Natural killer cell (primary cell): ENCODE measurements at regions not wholly inside any gene's neighbourhood (a gene's known extent, or its start where the extent isn't known, plus 50 kb on each side); places are given as distances from the start of the nearest gene placed in this dataset.

Experiments
- ATAC-seq, 3 donors: fragments of 150-1000 bp in 2 of 3; fragments of 200-7000 bp in 1 of 3; cut with Tn5 transposase; 1 replicate in 1 of 3; 2 replicates in 2 of 3; pipeline ENCODE4 v1.10.0; 2021; ENCODE audit warnings: mild to moderate bottlenecking in 2 of 3, moderate library complexity in 2 of 3
- DNase-seq, 2 donors: peaks; one replicate each; pipeline versions ENCODE4 v3.0.0 to v3.0.0-alpha.2; 2013 to 2021; ENCODE audit warnings: mixed read lengths in 1 of 2
- H3K27ac ChIP-seq: one replicate; pipeline ENCODE4 v1.5.1; 2013; ENCODE audit warnings: mild to moderate bottlenecking, low read length
- H3K27me3 ChIP-seq: one replicate; pipeline ENCODE4 v1.6.1; 2013; ENCODE audit warnings: low read length; ENCODE audit not compliant: control insufficient read depth, insufficient read depth
- H3K36me3 ChIP-seq: one replicate; pipeline ENCODE4 v1.6.1; 2013; ENCODE audit warnings: low read length; ENCODE audit not compliant: control insufficient read depth, insufficient read depth
- H3K4me1 ChIP-seq: one replicate; pipeline ENCODE4 v1.6.1; 2013; ENCODE audit warnings: low read length; ENCODE audit not compliant: control insufficient read depth, insufficient read depth
- H3K4me3 ChIP-seq: one replicate; pipeline ENCODE4 v1.5.1; 2013; ENCODE audit warnings: low read length
- H3K9me3 ChIP-seq: one replicate; pipeline ENCODE4 v1.6.1; 2013; ENCODE audit warnings: low read length; ENCODE audit not compliant: control insufficient read depth, insufficient read depth
- H3K27ac Mint-ChIP-seq, 2 donors: one replicate each; pipeline ENCODE4 v1.8.0; 2022; ENCODE audit warnings: mild to moderate bottlenecking in 2 of 2, mixed read lengths in 2 of 2, moderate library complexity in 1 of 2
- H3K27me3 Mint-ChIP-seq, 2 donors: one replicate each; pipeline ENCODE4 v1.8.0; 2022; ENCODE audit warnings: low read depth in 2 of 2, mixed read lengths in 2 of 2
- H3K36me3 Mint-ChIP-seq: one replicate; pipeline ENCODE4 v1.8.0; 2022; ENCODE audit warnings: mixed read lengths
- H3K4me1 Mint-ChIP-seq, 2 donors: one replicate each; pipeline ENCODE4 v1.8.0; 2022; ENCODE audit warnings: mixed read lengths in 2 of 2
- H3K4me3 Mint-ChIP-seq: one replicate; pipeline ENCODE4 v1.8.0; 2022; ENCODE audit warnings: mild to moderate bottlenecking, moderate library complexity, mixed read lengths
- H3K9me3 Mint-ChIP-seq, 2 donors: one replicate each; pipeline ENCODE4 v1.8.0; 2022; ENCODE audit warnings: mixed read lengths in 2 of 2
- CTCF ChIP-seq: fragments of 200-600 bp; IDR thresholded peaks from one replicate; pipeline ENCODE4 v1.8.0; 2022; ENCODE audit warnings: antibody characterized with exemption
- WGBS: methylation state at CpG from one replicate; pipeline ENCODE4 v1.1.7; 2013; ENCODE audit warnings: missing lambda C conversion rate; ENCODE audit not compliant: insufficient coverage; 5-methylcytosine and 5-hydroxymethylcytosine counted together
- intact Hi-C: fragments of 100-400 bp; cut with micrococcal nuclease; formaldehyde crosslinking; loops from one replicate; pipeline ENCODE4 v1.14.2; 2022

GRCh38 chr16:5557966-5558365, 460.4 kb upstream of the EEF2KMT start:
- 65% methylated on average over 9 of the region's 9 CpGs for WGBS
- DNase-seq (no peak), ATAC-seq (no peak)
- Histone ChIP-seq H3K27ac (no peak overlapping the region), H3K4me3 (no peak overlapping the region), H3K36me3 (no peaks in the 10 kb centered on the region), H3K27me3 (no peaks in the 10 kb centered on the region), H3K9me3 (no peaks in the 10 kb centered on the region), H3K4me1 (no peaks in the 10 kb centered on the region)
- Mint-ChIP-seq H3K4me3 (no peak overlapping the region), H3K9me3 (peaks cover 8 to 12% of the 10 kb centered on the region in 2 donors), H3K36me3 (peaks cover 8% of the 10 kb centered on the region), H3K27me3 (no peaks in the 10 kb centered on the region), H3K4me1 (peaks cover 0 to 9% of the 10 kb centered on the region in 2 donors), H3K27ac (no peak overlapping the region)
- intact Hi-C loops = no loop called here
- TF ChIP-seq CTCF = no peak

- no peaks in the 10 kb centered on the region for H3K36me3 ChIP-seq
- intact Hi-C loops = no loop called here
- no peaks in the 10 kb centered on the region for H3K27me3 Mint-ChIP-seq
- no peaks in the 10 kb centered on the region for H3K4me1 ChIP-seq
- H3K4me1 Mint-ChIP-seq = peaks cover 0 to 9% of the 10 kb centered on the region in 2 donors
- no peaks in the 10 kb centered on the region for H3K27me3 ChIP-seq
- peaks cover 8% of the 10 kb centered on the region for H3K36me3 Mint-ChIP-seq
- no peak for DNase-seq
- no peak overlapping the region for H3K27ac ChIP-seq
- H3K9me3 Mint-ChIP-seq = peaks cover 8 to 12% of the 10 kb centered on the region in 2 donors
- ATAC-seq = no peak
- 95% methylated on average over 3 of the region's 3 CpGs for WGBS
- no peak for TF ChIP-seq CTCF
- H3K4me3 ChIP-seq = no peak overlapping the region
- no peak overlapping the region for H3K4me3 Mint-ChIP-seq
- H3K9me3 ChIP-seq = no peaks in the 10 kb centered on the region
- H3K27ac Mint-ChIP-seq = no peak overlapping the region
These were observed 459.9 kb upstream of the EEF2KMT start for GRCh38 chr16:5557448-5557847.

DNA sequence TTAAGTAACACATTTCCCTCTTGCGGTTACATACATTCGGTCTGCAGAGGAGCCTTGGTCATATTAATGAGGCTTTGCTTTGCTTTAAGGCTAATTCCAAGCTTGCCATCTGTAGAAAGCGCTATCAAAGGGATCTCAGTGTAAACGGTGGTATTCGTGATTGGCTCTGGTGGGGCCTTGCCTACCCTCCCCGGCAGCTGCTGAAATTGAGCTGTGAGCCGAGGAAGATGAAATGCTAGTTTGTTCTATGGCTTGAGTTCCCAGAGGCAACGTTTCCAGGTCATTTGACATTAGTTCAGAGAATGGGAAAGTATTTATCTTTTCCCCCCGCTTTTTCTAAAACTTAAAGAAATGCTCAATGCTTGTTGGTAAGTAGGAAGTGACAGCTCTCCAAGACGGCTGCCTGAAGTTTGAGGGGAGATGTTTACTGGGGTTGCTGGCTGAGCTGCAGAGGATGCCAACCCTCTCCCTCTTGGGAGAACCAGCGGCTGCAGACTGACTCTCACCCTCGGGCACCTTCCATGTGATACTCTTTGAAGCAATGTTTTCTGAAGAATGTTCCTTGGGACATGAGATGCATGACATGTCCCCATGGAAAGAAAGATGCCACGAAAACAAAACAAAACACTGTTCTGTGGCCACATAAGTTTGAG, 458.7 kb upstream of the EEF2KMT start:
- no peak for TF ChIP-seq CTCF
- Mint-ChIP-seq H3K27me3 (no peaks in the 10 kb centered on the region), H3K4me3 (no peak overlapping the region), H3K4me1 (peaks cover 0 to 9% of the 10 kb centered on the region in 2 donors), H3K36me3 (peaks cover 8% of the 10 kb centered on the region), H3K27ac (no peak overlapping the region), H3K9me3 (peaks cover 8 to 12% of the 10 kb centered on the region in 2 donors)
- intact Hi-C loops = no loop called here
- ATAC-seq (no peak), DNase-seq (no peak)
- WGBS = 85% methylated on average over 13 of the region's 13 CpGs
- Histone ChIP-seq H3K4me1 (no peaks in the 10 kb centered on the region), H3K27me3 (no peaks in the 10 kb centered on the region), H3K27ac (no peak overlapping the region), H3K9me3 (no peaks in the 10 kb centered on the region), H3K36me3 (no peaks in the 10 kb centered on the region), H3K4me3 (no peak overlapping the region)

DNA sequence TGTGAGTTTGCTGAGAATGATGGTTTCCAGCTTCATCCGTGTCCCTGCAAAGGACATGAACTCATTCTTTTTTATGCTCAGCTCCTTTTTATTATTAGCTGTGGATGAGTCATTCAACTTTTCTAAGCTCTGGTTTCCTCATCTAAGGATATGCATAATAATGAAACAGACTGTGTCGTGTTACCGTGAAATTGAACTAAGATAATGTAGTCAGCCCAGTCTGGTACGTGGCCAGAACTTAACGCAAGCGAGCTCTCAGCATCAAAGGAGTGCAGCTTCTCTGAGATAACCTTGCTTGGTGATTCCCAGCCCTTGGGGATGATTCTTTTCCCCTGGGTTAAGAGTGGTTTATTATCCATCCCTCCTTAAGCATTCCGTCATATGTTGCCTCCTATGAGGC, 454.3 kb upstream of the EEF2KMT start:
- TF ChIP-seq CTCF = no peak
- H3K27ac ChIP-seq = no peak overlapping the region
- H3K4me3 ChIP-seq = no peak overlapping the region
- Mint-ChIP-seq H3K4me1 (no peaks in the 10 kb centered on the region), H3K27ac (no peak overlapping the region), H3K9me3 (no peaks in the 10 kb centered on the region), H3K27me3 (no peaks in the 10 kb centered on the region), H3K4me3 (no peak overlapping the region), H3K36me3 (no peaks in the 10 kb centered on the region)
- no peaks in the 10 kb centered on the region for H3K4me1 ChIP-seq
- WGBS = 83% methylated on average over 7 of the region's 7 CpGs
- no peaks in the 10 kb centered on the region for H3K27me3 ChIP-seq
- no peaks in the 10 kb centered on the region for H3K9me3 ChIP-seq
- DNase-seq (no peak), ATAC-seq (no peak)
- intact Hi-C loops = no loop called here
- no peaks in the 10 kb centered on the region for H3K36me3 ChIP-seq
